ENCODE measurements at regions not wholly inside any gene's neighbourhood (a gene's known extent, or its start where the extent isn't known, plus 50 kb on each side); places are given as distances from the start of the nearest gene placed in this dataset.

- TF ChIP-seq MAX (IDR thresholded peaks at IDR 0.05; ENCODE audit: low read depth, low read length) (no peak), MYC (IDR thresholded peaks at IDR 0.05; ENCODE audit: low read depth, low read length) (no peak), CTCF (IDR thresholded peaks at IDR 0.05; ENCODE audit: low read depth, low read length) (no peak), POLR2A (IDR thresholded peaks at IDR 0.05; ENCODE audit: extremely low read depth, insufficient read length) (no peak)
- DNase-seq (ENCODE audit: low read depth) = no peak
- no peak overlapping the region for H3K4me3 ChIP-seq (ENCODE audit: low read depth, low read length)
Observed at GRCh38 chr18:40841063-40841462, 1114.0 kb upstream of the PIK3C3 start.

GRCh38 chr18:40832362-40832761 lies 1122.7 kb upstream of the PIK3C3 start:
- no peak for DNase-seq (ENCODE audit: low read depth)
- no peak for TF ChIP-seq CTCF (IDR thresholded peaks at IDR 0.05; ENCODE audit: low read depth, low read length)
- TF ChIP-seq MAX (IDR thresholded peaks at IDR 0.05; ENCODE audit: low read depth, low read length) = no peak
- TF ChIP-seq MYC (IDR thresholded peaks at IDR 0.05; ENCODE audit: low read depth, low read length) = no peak
- no peak for TF ChIP-seq POLR2A (IDR thresholded peaks at IDR 0.05; ENCODE audit: extremely low read depth, insufficient read length)
- H3K4me3 ChIP-seq (ENCODE audit: low read depth, low read length) = no peak overlapping the region

GRCh38 chr18:40824291-40824690 lies 1130.7 kb upstream of the PIK3C3 start:
- no peak overlapping the region for H3K4me3 ChIP-seq (ENCODE audit: low read depth, low read length)
- TF ChIP-seq MAX (IDR thresholded peaks at IDR 0.05; ENCODE audit: low read depth, low read length) = no peak
- TF ChIP-seq CTCF (IDR thresholded peaks at IDR 0.05; ENCODE audit: low read depth, low read length) = no peak
- TF ChIP-seq MYC (IDR thresholded peaks at IDR 0.05; ENCODE audit: low read depth, low read length) = no peak
- no peak for TF ChIP-seq POLR2A (IDR thresholded peaks at IDR 0.05; ENCODE audit: extremely low read depth, insufficient read length)
- no peak for DNase-seq (ENCODE audit: low read depth)

GRCh38 chr18:40821596-40822243 lies 1133.3 kb upstream of the PIK3C3 start:
- no peak overlapping the region for H3K4me3 ChIP-seq (ENCODE audit: low read depth, low read length)
- TF ChIP-seq POLR2A (IDR thresholded peaks at IDR 0.05; ENCODE audit: extremely low read depth, insufficient read length) (no peak), CTCF (IDR thresholded peaks at IDR 0.05; ENCODE audit: low read depth, low read length) (no peak), MYC (IDR thresholded peaks at IDR 0.05; ENCODE audit: low read depth, low read length) (no peak), MAX (IDR thresholded peaks at IDR 0.05; ENCODE audit: low read depth, low read length) (no peak)
- DNase-seq (ENCODE audit: low read depth) = no peak

GRCh38 chr18:40812981-40813515 lies 1142.0 kb upstream of the PIK3C3 start:
- no peak for TF ChIP-seq MYC (IDR thresholded peaks at IDR 0.05; ENCODE audit: low read depth, low read length)
- no peak overlapping the region for H3K4me3 ChIP-seq (ENCODE audit: low read depth, low read length)
- no peak for DNase-seq (ENCODE audit: low read depth)

GRCh38 chr18:40810372-40810771 lies 1144.7 kb upstream of the PIK3C3 start:
- DNase-seq (ENCODE audit: low read depth) = no peak
- TF ChIP-seq POLR2A (IDR thresholded peaks at IDR 0.05; ENCODE audit: extremely low read depth, insufficient read length) (no peak), MAX (IDR thresholded peaks at IDR 0.05; ENCODE audit: low read depth, low read length) (no peak), CTCF (IDR thresholded peaks at IDR 0.05; ENCODE audit: low read depth, low read length) (no peak), MYC (IDR thresholded peaks at IDR 0.05; ENCODE audit: low read depth, low read length) (no peak)
- no peak overlapping the region for H3K4me3 ChIP-seq (ENCODE audit: low read depth, low read length)
